ENCODE measurements at regions not wholly inside any gene's neighbourhood (a gene's known extent, or its start where the extent isn't known, plus 50 kb on each side); places are given as distances from the start of the nearest gene placed in this dataset.
"Not testable (repeated sequence)": the region's sequence is repeated elsewhere in the genome, so short reads cannot be mapped to it uniquely, and the experiment has no call there.

- DNase-seq (ENCODE audit: low spot score): peak; percentile 45
Observed at GRCh38 chr11:71638801-71639519, 56.3 kb upstream of the KRTAP5-11 start.

- not testable (repeated sequence) for DNase-seq (ENCODE audit: low spot score)
Observed at GRCh38 chr11:71639520-71639849, 56.8 kb upstream of the KRTAP5-11 start.

GRCh38 chr11:71639916-71640315 is 57.2 kb upstream of the KRTAP5-11 start:
- not testable (repeated sequence) for DNase-seq (ENCODE audit: low spot score)

GRCh38 chr11:71647078-71647477 is 64.4 kb upstream of the KRTAP5-11 start:
- DNase-seq (ENCODE audit: low spot score): not testable (repeated sequence)

GRCh38 chr11:71652998-71653397 is 70.3 kb upstream of the KRTAP5-11 start:
- not testable (repeated sequence) for DNase-seq (ENCODE audit: low spot score)

- not testable (repeated sequence) for DNase-seq (ENCODE audit: low spot score)
Observed at GRCh38 chr11:71654423-71654822, 71.7 kb upstream of the KRTAP5-11 start.

- not testable (repeated sequence) for DNase-seq (ENCODE audit: low spot score)
Observed at GRCh38 chr11:71655041-71655440, 72.4 kb upstream of the KRTAP5-11 start.

- DNase-seq (ENCODE audit: low spot score): peak; percentile 38
Observed at GRCh38 chr11:71656513-71656912, 73.8 kb upstream of the KRTAP5-11 start.

- peak; percentile 4 for DNase-seq (ENCODE audit: low spot score)
Observed at GRCh38 chr11:71664941-71665340, 82.3 kb upstream of the KRTAP5-11 start.

- DNase-seq (ENCODE audit: low spot score): not testable (repeated sequence)
Observed at GRCh38 chr11:71698110-71698509, 115.4 kb upstream of the KRTAP5-11 start.

- not testable (repeated sequence) for DNase-seq (ENCODE audit: low spot score)
Observed at GRCh38 chr11:71698961-71699360, 116.3 kb upstream of the KRTAP5-11 start.

- not testable (repeated sequence) for DNase-seq (ENCODE audit: low spot score)
Observed at GRCh38 chr11:71701435-71702291, 119.0 kb upstream of the KRTAP5-11 start.

- DNase-seq (ENCODE audit: low spot score): not testable (repeated sequence)
Observed at GRCh38 chr11:71705086-71705737, 122.5 kb upstream of the KRTAP5-11 start.

- not testable (repeated sequence) for DNase-seq (ENCODE audit: low spot score)
Observed at GRCh38 chr11:71705738-71706432, 123.2 kb upstream of the KRTAP5-11 start.

- not testable (repeated sequence) for DNase-seq (ENCODE audit: low spot score)
Observed at GRCh38 chr11:71707083-71707482, 124.4 kb upstream of the KRTAP5-11 start.

- not testable (repeated sequence) for DNase-seq (ENCODE audit: low spot score)
Observed at GRCh38 chr11:71709541-71709940, 123.5 kb upstream of the DEFB108B start.

- peak; percentile 73 for DNase-seq (ENCODE audit: low spot score)
Observed at GRCh38 chr11:71710171-71710671, 122.8 kb upstream of the DEFB108B start.

GRCh38 chr11:71710701-71711385 is 122.2 kb upstream of the DEFB108B start:
- peak; percentile 12 for DNase-seq (ENCODE audit: low spot score)

- not testable (repeated sequence) for DNase-seq (ENCODE audit: low spot score)
Observed at GRCh38 chr11:71712350-71712749, 120.7 kb upstream of the DEFB108B start.

- DNase-seq (ENCODE audit: low spot score): not testable (repeated sequence)
Observed at GRCh38 chr11:71712846-71713245, 120.2 kb upstream of the DEFB108B start.

GRCh38 chr11:71714510-71714909 is 118.5 kb upstream of the DEFB108B start:
- DNase-seq (ENCODE audit: low spot score): not testable (repeated sequence)
